ENCODE measurements at regions not wholly inside any gene's neighbourhood (a gene's known extent, or its start where the extent isn't known, plus 50 kb on each side); places are given as distances from the start of the nearest gene placed in this dataset.

DNA sequence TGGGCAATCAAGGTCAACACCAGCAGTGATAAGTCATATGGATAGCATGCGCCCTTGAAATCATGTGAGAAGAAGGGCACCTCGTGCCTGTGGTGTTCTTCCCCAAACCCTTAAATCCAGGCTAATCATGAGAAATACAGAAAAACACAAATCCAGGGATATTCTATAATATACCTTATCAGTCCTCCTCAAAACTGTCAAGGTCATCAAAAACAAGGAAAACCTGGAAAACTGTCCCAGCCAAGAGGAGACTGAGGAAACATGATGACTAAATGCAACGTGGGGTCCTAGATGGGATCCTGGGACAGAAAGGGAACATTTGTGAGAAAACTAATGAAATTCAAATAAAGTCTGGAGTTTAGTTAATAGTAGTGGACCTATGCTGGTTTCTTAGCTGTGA lies 201.8 kb upstream of the FAM9B start:
- no peak for FAIRE-seq
- TF ChIP-seq, protein P1, sequence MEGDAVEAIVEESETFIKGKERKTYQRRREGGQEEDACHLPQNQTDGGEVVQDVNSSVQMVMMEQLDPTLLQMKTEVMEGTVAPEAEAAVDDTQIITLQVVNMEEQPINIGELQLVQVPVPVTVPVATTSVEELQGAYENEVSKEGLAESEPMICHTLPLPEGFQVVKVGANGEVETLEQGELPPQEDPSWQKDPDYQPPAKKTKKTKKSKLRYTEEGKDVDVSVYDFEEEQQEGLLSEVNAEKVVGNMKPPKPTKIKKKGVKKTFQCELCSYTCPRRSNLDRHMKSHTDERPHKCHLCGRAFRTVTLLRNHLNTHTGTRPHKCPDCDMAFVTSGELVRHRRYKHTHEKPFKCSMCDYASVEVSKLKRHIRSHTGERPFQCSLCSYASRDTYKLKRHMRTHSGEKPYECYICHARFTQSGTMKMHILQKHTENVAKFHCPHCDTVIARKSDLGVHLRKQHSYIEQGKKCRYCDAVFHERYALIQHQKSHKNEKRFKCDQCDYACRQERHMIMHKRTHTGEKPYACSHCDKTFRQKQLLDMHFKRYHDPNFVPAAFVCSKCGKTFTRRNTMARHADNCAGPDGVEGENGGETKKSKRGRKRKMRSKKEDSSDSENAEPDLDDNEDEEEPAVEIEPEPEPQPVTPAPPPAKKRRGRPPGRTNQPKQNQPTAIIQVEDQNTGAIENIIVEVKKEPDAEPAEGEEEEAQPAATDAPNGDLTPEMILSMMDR (IDR thresholded peaks at IDR 0.05; ENCODE audit: insufficient read depth, missing control alignments), result no peak
- no peak for DNase-seq (ENCODE audit: insufficient read length, low spot score)

DNA sequence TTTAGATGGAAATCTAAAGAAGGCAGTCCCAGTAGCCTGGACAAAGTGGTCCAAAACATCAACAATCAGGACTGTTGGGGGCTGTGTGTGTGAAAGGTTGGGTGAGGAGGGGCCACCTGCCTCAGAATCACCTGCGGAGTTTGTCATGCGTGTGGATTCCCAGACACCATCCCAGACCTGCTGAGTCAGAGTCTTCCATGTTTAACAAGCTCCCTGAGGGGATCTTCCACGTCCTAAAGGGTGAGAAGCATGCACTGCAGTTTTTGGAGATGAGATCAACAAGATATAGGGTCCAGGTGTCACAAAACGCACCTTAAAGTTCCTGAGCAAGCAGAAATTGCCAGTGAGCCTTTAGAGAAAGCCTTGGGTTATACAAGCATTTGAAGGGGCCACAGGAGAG lies 207.0 kb upstream of the FAM9B start:
- TF ChIP-seq, protein P1 (IDR thresholded peaks at IDR 0.05; ENCODE audit: insufficient read depth, missing control alignments), result no peak
- FAIRE-seq, result no peak

DNA sequence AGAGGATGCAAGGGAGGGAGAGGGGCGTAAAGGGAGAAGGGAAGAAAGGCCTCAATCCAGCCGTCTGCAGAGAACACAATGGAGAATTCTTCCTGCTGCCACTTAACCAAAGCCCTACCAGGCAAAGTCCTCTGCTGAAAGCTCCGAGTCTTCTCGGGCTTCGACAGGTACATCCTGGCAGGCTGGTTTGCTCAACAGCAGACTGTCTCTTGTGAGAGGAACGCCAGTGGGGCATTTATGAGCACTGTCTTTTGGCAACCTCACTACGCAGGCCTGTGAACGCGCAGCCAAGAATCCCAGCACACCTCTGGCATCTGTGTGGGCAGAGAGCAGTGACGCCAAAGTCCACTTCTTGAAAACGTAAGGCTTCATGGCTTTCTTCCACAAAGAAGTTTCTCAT lies 207.5 kb upstream of the FAM9B start:
- no peak for FAIRE-seq

More for the DNA sequence above, 207.0 kb upstream of the FAM9B start:
- DNase-seq (ENCODE audit: insufficient read length, low spot score), result no peak

DNA sequence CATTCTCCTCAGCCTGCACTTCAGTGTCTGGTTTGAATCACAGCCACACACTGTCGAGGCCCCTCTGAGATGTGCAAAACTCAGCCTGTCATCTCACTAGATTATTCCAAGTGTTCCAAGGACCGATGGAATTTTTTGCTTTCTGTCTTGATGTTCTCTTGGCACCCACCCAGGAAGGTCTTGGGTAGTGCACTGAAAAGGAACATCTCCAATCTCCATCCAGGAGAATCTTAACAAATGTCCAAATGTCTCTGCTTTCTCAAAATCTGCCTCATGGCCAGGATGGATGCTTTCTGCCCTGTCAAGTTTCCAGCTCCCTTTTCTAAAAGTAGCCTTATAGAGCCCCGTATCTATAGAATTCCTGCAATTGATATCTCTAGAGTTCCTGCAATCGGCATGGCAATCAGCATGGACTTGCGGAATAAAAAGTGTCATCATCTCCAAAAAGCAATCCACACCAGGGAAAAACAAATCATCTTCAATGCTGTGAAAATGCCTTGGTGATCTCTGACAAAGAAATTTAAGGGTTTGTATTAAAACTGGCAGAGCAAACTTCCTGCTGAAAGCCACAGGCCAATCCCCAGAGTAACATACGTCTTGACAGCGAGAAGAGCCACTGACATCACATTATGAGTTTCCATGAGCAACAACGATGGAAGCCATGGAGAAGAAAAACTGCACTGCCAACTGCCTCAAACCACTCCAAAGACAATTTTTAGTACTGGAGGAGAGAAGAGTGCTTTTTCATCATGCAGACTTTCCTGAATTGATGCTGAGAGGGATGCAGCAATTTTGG lies 215.3 kb upstream of the FAM9B start:
- DNase-seq (ENCODE audit: insufficient read length, low spot score) (no peak), FAIRE-seq (no peak)
- TF ChIP-seq, protein P1 (IDR thresholded peaks at IDR 0.05; ENCODE audit: insufficient read depth, missing control alignments), result no peak

More for the DNA sequence above, 207.5 kb upstream of the FAM9B start:
- no peak for DNase-seq (ENCODE audit: insufficient read length, low spot score)
- TF ChIP-seq, protein P1 (IDR thresholded peaks at IDR 0.05; ENCODE audit: insufficient read depth, missing control alignments), result no peak

DNA sequence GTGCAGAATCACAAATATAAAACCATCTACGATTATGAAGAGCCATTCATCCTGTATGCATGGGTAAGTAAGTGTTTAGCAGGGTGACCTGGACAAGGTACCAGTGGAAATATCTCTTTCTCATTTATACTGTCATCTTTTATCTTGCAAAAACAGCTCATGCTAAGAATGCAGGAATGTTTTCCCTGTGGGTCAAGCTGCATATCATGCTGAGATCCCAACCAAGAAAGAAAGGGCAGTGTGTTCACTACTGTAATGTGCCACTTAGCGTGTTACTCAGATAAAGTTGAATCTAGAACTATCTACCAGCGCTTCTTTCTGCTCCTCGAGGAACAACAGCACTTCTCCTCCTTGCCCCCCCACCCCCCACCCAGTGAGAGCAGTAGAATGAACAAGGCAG lies 212.7 kb upstream of the TBL1X start:
- TF ChIP-seq, protein P1 (IDR thresholded peaks at IDR 0.05; ENCODE audit: insufficient read depth, missing control alignments), result no peak
- no peak for FAIRE-seq

DNA sequence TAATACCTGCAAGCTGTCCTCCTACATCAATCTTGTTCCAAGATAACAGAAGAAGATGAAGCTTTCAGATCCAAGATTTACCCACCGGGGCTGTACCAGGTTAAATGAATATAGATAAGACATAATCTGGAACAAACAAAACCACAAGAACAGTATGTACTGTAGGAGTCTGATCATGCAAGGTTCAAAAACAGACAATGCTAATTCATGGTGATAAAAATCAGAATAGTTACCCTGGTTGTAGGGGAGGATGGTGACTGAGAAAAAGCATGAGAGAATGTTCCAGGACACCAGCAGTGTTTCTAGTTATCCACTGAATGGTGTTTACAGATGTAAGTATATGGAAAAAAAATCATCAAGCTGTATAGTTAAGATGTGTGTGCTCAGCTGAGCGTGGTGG lies 211.6 kb upstream of the TBL1X start:
- DNase-seq (ENCODE audit: insufficient read length, low spot score) (no peak), FAIRE-seq (no peak)
- TF ChIP-seq, protein P1 (IDR thresholded peaks at IDR 0.05; ENCODE audit: insufficient read depth, missing control alignments), result no peak

More for the DNA sequence above, 212.7 kb upstream of the TBL1X start:
- DNase-seq (ENCODE audit: insufficient read length, low spot score), result no peak

DNA sequence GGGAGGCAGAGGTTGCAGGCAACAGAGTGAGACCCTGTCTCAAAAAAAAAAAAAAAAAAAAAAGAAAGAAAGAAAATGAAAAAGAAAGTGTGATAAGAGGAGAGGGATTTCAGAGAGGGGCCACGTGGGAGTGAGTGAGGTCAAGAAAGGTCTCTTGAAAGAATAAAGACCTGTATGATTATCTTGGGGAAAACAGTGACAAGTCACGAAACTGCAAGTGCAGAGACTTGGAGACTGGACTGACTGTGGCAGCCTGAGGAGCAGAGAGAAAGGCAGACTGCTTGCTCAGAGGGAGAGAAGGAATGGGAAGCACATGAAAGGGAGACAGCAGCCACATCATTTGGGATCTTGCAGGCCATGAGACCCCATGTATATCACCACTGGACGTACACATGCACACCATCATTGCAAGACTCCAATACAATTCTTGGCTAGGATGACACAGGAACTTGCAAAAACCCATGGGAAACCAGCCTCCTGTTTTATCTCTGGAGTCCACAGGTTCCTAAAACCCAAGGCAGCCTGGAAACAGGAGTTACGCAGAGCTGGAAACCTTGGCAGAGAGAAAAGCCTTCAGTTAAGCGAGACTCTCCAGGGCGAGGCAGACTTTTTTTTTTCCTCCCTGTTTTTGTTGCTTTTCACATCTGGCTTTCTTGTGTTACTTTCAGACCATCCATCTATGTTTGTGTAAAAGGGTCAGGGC lies 207.0 kb upstream of the TBL1X start:
- FAIRE-seq, result no peak
- TF ChIP-seq, protein P1 (IDR thresholded peaks at IDR 0.05; ENCODE audit: insufficient read depth, missing control alignments), result no peak
- no peak for DNase-seq (ENCODE audit: insufficient read length, low spot score)
